HG03064 (cell line): ENCODE measurements at regions not wholly inside any gene's neighbourhood (a gene's known extent, or its start where the extent isn't known, plus 50 kb on each side); places are given as distances from the start of the nearest gene placed in this dataset.
"Not testable (repeated sequence)": the region's sequence is repeated elsewhere in the genome, so short reads cannot be mapped to it uniquely, and the experiment has no call there.

Experiments
- ATAC-seq: cut with Tn5 transposase; IDR thresholded peaks from one replicate; pipeline ENCODE4 v1.9.1; 2021; ENCODE audit warnings: low read depth; ENCODE audit not compliant: unreplicated experiment

DNA sequence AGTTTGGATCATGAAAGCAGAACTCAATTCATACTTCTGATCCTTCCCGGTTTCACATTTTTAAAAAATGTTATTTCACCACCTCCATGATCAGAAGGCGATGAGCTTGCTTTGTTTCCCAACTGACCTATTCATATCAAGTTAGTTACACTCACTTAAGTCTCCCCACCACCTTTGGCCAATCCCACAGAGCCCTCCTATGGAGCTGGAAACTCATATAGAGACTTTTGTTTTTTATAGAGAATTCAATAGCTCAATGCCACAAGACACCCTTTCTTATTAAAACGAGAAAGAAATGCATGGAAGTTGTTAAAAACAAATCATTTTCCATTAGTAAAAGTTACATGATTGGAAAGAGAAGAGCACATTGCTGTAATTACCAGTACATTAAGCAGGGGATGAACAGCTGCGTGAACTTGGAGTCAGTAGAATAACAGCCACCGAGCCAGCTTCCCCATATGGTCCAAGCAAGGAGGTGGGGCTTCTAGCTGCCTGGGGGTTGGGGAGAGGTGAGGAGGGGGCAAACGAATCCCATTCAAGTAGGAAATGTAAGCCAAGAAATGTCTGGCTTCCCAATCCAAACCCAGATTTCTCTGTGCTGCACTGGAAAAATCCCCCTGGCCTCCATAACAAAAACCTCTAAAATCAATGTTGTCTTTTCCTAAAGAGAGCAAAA, 614.5 kb downstream of the IRS1 start:
- ATAC-seq = no peak

DNA sequence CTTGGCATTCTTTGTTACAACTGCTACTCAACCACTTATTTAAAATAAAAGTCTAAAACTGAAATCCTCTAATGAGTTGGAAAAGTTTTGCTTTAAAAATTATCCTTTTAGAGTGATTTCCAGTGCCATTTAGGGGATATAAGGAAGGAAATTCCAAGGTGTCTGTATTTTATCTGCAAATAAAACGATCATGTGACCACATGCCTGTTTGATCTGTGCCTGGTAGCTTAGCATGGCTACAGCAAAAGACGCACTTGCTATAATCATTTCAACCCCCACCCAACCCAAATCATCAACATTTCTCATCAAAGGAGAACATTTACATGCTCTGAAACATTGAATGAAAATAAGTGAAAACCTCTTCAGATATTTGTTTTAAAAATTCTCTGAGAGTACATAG, 615.1 kb downstream of the IRS1 start:
- no peak for ATAC-seq

GRCh38 chr2:226183550-226183949, 616.1 kb downstream of the IRS1 start:
- ATAC-seq = no peak

- no peak for ATAC-seq
Observed at GRCh38 chr2:226183033-226183432, 616.6 kb downstream of the IRS1 start.

DNA sequence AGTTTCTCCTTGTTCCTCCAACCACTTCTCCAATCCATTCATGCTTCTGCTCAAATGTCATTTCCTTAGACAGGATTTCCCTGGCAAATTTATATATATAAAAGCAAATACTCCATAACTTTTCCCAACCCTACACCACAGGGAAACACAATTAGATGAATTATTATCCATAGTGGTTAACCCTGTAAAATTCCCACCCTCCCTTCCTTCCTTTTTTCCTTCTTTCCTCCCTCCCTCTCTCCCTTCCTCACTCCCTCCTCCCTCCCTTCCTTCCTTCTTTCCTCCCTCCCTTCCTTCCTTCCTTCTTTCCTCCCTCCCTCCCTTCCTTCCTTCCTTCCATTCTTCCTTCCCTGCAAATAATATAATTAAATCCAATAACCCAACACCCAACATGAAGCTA, 617.7 kb downstream of the IRS1 start:
- ATAC-seq = no peak

GRCh38 chr2:226180281-226180884, 619.2 kb downstream of the IRS1 start:
- no peak for ATAC-seq

DNA sequence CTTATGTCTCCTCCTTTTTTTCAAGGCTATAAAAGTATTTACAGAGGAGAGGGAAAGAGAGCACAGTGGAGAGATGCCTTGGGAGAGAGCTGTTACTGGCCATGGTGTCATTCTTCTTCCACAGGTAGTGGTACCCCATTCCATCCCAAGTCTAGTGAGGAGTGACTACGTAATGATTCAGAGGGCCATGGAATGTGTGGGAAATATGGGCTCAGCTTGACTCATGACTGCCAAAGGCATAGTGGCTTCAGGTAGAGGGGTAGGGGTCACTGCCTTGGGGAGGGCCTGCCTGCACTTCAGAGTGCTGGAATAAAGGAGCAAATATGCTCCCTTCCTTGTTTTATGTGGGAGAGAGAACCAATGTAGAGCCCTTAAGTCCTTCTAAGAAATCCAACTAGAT, 620.6 kb downstream of the IRS1 start:
- ATAC-seq = no peak

DNA sequence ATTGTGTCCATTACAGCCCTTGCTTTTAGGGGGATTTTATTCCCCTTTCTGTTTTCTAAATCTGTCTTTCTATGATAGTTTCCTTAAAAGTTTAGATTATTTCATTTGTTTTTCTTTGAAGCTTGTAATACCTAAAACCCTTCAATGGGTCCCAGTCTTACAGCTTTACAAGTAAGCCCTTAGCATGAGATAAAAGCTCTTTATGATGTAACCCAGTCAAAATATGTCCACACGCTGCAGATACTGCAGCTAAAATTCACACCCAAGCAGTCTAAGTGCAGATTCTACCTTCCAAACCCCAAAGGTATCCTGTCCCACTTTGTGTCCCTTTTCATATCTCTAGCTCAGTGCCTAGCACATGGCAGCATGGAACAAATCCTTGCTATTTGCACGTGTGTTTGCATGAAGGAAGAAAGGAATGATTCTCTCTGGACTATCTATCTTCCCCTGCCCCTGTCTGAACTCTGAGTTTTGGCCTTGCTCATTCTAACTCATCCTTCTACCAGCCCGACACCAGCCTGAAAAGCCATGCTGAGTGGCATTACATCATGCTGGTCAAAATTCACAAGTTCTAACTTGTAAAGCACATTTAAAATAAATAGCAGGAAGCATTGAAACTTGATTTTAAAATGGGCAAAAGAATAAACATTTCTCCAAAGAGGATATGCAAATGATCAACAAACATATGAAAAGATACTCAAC, 623.2 kb downstream of the IRS1 start:
- ATAC-seq = no peak

- no peak for ATAC-seq
Observed at GRCh38 chr2:226174390-226174789, 625.2 kb downstream of the IRS1 start.

DNA sequence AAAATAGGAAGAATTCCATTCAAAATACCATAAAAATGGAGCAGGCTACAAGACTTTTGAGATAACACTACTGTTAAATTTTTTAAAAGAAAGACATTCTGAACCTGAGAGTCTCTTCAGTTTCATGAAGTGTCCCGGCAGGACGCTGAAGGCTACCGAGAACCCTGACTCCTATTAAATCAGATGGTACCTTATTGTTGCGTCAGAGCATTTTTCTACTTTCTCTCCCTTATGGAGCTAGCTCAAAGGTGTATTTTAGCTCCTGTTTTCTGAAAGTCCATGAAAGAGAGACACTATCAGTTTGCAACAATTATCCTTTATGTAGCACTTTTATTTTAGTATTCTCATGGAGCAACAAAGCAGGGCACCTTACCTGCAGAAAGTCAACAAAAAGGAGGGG, 626.7 kb downstream of the IRS1 start:
- no peak for ATAC-seq

- no peak for ATAC-seq
Observed at GRCh38 chr2:226172309-226172708, 627.3 kb downstream of the IRS1 start.

GRCh38 chr2:226169751-226170581, 629.7 kb downstream of the IRS1 start:
- no peak for ATAC-seq

DNA sequence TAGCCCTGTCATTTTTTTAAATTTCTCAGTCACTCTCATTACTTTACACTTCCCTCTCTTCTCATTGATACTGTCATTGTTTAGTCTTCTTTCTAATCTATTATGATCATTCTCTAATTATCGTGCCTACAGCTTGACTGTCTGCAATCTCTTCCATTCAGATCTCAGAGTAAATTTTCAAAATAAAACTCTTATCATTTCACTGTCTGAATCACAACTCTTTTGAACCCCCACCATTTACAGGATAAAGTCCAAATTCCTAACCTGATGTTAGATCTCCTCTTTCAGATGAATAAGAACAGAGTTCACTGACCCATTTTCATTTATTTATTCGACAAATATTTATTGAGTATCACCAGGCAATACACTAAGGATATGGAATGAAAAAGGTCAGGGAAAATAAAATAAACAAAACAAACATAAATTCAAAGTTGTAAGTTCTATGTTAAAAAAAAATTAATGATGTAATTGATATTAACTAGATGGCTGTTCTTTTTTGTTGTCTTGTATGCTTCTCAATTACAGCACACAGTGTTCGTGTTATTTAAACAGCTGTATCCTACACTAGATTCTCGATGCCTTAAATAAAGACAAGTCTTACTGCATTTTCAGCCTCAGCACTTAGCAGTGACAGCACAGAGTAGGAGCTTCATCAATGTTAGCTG, 631.0 kb downstream of the IRS1 start:
- ATAC-seq = no peak

- no peak for ATAC-seq
Observed at GRCh38 chr2:226164512-226164911, 635.1 kb downstream of the IRS1 start.

- ATAC-seq = not testable (repeated sequence)
Observed at GRCh38 chr2:226160617-226161016, 639.0 kb downstream of the IRS1 start.

DNA sequence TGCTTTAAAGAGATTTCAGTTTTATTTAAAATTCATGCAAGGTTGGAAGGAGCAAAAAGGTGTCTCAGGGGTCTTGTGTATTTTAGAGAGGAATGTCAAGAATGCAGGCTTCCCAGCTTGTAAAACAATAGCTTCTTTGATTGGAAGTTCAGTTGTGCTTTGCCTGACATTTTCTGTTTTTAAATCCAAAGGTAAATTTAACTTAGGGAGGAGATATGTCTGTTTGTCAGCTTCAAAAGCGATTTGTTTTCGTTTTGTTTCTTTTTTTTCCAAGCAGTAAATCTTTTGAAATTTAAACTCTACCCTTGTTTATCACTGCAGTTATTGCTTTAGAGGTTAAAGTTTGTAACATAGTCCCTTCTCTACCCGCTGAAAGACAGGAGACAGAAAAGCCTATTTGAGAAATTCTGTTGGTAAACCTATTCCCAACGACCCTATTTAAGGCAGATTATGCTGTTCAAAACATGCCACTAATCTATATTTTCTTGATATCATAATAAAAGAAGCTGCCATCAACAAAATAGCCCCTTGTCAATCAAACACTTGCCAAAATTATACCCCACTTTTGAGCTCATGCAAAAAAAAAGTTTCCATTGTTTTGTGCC, 639.6 kb downstream of the IRS1 start:
- no peak for ATAC-seq

GRCh38 chr2:226158940-226159339, 640.7 kb downstream of the IRS1 start:
- ATAC-seq = no peak

DNA sequence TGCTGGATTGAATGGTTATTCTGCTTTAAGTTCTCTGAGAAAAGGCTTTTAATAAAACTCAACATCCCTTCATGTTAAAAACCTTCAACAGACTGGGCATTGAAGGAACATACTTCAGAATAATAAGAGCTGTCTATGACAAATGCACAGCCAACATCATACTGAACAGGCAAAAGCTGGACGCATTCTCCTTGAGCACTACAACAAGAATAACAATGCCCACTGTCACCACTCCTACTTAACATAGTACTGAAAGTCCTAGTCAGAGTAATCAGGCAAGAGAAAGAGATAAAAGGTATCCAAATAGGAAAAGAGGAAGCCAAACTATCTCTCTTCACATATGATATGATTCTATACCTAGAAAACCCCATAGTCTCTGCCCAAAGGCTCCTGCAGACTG, 641.4 kb downstream of the IRS1 start:
- no peak for ATAC-seq

- ATAC-seq = no peak
Observed at GRCh38 chr2:226155093-226155875, 644.3 kb downstream of the IRS1 start.
